ENCODE measurements at regions not wholly inside any gene's neighbourhood (a gene's known extent, or its start where the extent isn't known, plus 50 kb on each side); places are given as distances from the start of the nearest gene placed in this dataset.

GRCh38 chr18:27412556-27412955 is 227.4 kb upstream of the CHST9 start:
- TF ChIP-seq PATZ1 (CRISPR knock-in tag; IDR thresholded peaks at IDR 0.05; ENCODE audit: borderline replicate concordance) (no peak), OSR1 (CRISPR knock-in tag; IDR thresholded peaks at IDR 0.05) (no peak), SNAI2 (CRISPR knock-in tag; IDR thresholded peaks at IDR 0.05) (no peak), ZC3H10 (CRISPR knock-in tag; IDR thresholded peaks at IDR 0.05) (no peak), CREB5 (CRISPR knock-in tag; IDR thresholded peaks at IDR 0.05; ENCODE audit: low read depth) (no peak)
